ENCODE measurements at regions not wholly inside any gene's neighbourhood (a gene's known extent, or its start where the extent isn't known, plus 50 kb on each side); places are given as distances from the start of the nearest gene placed in this dataset.

DNA sequence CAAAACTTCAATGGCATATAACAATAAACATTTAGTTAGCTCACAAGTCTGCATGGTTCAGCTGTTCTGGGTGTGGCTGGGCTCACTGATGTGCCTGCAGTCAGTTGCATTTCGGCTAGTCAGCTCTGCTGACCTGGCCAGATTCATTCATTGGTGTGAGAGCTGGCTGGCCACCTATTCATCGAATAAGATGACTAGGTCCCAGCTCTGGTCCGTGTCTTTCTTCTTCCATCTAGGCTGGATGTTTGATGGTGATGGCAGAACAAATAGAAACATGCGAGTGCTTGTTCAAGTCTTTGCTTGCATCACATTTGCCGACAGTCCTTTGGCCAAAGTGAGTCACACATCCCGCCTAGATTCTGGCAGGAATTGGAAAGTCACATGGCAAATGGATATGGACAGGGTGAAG lies 203.3 kb upstream of the CRY1 start:
- TF ChIP-seq, protein P1, sequence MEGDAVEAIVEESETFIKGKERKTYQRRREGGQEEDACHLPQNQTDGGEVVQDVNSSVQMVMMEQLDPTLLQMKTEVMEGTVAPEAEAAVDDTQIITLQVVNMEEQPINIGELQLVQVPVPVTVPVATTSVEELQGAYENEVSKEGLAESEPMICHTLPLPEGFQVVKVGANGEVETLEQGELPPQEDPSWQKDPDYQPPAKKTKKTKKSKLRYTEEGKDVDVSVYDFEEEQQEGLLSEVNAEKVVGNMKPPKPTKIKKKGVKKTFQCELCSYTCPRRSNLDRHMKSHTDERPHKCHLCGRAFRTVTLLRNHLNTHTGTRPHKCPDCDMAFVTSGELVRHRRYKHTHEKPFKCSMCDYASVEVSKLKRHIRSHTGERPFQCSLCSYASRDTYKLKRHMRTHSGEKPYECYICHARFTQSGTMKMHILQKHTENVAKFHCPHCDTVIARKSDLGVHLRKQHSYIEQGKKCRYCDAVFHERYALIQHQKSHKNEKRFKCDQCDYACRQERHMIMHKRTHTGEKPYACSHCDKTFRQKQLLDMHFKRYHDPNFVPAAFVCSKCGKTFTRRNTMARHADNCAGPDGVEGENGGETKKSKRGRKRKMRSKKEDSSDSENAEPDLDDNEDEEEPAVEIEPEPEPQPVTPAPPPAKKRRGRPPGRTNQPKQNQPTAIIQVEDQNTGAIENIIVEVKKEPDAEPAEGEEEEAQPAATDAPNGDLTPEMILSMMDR (IDR thresholded peaks at IDR 0.05) = no peak
- no peak for TF ChIP-seq POLR2A (IDR thresholded peaks at IDR 0.05)

All from Peyer's patch (tissue), 4 donors.